ENCODE measurements at regions not wholly inside any gene's neighbourhood (a gene's known extent, or its start where the extent isn't known, plus 50 kb on each side); places are given as distances from the start of the nearest gene placed in this dataset.
A peak's percentile ranks its signal among the peaks of the same experiment; 100 is the strongest.

DNA sequence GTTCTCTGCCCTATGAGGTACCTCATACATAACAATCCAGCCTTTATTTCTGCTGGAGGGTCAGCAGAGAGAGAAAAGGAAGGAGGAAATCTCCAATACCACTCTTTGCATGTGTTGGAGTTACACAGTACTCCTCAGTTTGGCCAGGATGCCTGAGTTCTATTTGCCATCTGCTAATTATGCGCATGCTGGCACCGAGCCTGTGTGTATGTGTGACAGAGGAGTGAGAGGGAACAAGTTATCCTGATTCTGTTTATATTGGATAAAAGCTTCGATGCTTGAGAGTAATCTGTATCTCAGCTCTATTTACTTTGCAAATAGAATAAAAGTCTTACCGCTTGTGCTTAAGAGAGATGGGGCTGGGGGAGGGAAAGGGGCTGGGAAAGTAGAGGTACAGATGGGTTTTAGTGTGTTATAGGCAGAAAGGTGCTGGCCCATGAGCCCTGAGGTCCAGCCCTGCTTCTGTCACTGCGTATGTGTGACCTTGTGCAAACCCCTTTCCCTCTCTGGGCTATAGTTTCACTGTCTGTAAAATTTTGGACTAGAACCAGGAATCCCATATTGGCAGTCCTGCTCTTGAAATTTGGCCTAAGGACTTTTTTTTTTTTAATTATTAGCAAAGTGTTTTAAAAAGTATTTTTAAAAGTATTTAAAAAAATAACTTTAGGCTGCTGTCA is 54.5 kb upstream of the PLXNA2 start:
- ATAC-seq: no peak
- peak; percentile 66 for DNase-seq (ENCODE audit: missing footprints)
- intact Hi-C loops (cut with DNase I): no loop called here

DNA sequence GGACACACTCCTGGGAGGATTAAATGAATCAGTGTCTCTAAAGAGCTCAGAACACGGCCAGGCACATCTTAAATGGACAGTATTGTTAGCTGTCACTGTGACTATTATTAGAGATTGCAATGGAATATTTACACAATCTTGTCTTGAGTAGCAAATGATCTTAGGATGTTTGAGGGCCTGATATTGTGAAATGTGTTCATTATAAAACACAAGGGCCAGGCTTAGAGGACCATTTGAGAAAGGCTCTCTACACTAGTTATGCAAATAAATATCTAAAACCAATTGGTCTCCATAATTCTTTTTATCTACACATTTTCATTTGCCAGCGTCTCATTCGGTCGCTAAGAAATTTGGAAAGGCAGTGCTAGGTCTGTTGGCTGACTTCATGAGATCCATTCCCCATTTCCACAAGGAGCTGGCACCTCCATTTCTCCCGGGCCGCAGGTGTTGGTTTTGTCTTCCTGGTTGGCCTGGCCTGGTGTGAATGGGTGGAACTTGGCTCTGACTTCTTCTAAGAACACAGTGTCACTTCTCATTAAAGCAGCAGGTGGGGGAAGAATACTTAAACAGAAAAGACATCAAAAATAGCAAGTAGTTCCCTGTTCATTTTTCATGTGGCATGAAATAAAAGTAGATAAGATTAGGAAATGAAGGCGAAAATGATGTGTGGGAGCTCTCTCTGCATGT is 56.0 kb upstream of the PLXNA2 start:
- DNase-seq (ENCODE audit: missing footprints): no peak
- intact Hi-C loops (cut with DNase I): no loop called here
- no peak for ATAC-seq

DNA sequence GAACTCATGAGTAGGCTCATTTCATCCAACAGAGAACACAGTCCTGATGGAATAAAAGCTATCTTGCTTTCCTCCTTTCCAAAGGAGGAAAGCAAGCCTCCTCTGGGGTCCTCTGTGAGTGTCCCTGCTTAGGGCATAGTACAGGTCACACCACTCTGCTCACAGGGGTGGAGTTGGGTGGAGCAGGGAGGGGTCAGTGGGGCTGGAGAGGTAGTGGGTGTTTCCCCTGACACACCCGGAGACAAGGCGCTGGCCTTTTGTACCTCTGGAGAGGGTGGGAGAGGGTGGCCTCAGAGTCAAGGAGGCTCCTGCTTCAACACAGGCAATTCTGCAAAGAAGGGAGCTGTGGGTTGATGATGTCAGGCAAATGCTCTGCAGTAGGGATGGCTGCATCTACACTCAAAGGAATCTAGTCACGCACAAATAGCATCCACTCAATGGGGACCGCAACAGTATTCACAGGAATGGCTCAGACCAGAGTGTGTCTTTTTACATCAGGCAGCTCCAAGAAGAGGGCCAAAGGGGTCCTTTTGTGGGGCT is 58.6 kb upstream of the PLXNA2 start:
- intact Hi-C loops (cut with DNase I): no loop called here
- ATAC-seq: no peak

DNA sequence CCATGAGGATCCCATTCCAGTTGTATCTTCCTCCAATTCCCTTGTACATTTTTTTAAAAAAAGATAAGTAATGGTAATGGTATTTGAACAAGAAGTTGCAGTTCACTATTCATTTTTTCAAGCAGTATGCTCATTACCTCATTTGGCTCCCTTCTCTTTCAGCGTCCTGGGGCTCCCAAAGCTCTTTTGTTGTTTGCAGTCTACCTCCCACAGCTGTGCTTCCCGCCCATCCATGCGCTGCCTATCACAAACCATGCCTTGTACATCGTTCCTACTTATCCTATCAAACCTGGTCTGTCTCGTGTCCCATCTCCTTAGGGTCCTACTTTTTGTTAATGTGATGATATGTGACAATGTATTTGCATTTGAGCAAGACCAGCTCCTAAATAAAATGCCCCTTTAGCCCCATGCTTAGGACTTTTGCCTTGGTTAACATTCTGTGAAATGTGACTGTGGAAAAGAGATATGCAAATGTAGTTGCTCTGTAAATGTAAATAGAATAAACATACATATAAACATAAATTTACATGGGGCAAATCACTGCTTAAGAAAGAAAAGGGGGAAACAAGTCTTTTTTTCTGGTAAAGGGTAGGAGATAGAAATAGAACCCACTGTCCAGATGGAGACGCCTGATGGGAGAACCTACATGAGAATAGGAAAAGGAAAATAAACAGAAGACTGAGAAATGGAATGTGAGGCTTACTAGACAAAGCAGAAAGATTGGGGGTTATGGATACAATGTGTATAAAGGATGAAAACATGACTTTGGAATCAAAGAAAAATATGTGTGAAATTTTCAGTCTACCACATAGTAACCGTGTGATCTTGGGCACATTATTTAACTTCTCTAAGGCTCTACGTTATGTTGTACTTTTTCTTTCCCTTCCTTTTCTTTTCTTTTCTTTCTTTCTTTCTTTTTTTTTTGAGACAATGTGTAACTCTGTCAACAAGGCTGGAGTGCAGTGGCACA is 59.8 kb upstream of the PLXNA2 start:
- DNase-seq (ENCODE audit: missing footprints) (no peak), ATAC-seq (no peak)
- intact Hi-C loops (cut with DNase I): no loop called here

More for the DNA sequence above, 58.6 kb upstream of the PLXNA2 start:
- no peak for DNase-seq (ENCODE audit: missing footprints)

DNA sequence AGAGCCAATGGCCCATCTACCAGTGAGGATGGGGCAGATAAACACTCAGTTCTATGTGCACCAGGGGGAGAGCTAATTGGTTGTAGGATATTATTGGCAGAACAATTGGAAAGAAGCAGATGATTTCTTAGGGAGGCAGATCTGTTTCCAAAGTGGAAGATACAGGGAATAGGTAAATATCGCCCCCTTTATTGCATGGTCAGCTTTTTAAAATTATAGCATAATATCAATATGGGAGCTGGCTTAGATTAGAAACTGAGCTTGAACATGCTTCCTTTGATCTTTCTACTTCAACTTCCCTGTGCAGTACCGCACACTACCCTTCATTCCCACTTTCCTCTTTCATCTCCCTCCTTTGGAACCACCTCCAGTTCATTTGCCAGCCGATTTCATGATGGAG is 64.0 kb upstream of the PLXNA2 start:
- intact Hi-C loops (cut with DNase I): no loop called here
- no peak for ATAC-seq
- no peak for DNase-seq (ENCODE audit: missing footprints)

DNA sequence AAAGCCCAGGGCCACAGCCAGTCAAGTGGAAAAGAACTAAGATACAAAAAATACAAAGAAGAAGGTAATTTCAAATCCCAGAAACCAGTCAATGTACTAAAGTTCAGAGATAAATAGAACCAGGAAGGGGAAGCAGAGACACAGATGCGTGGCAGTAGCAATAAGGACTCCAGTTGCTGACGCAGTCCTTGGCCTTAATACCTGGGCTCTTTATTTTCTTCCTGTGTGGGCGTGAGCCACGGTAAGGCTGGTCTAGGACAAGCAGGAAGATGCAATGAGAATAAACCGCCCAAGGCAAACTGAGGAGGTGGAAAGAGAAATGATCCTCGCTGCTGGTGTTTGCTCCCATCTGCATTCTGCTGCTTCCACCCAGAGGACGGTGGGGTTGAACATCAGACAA is 65.6 kb upstream of the PLXNA2 start:
- ATAC-seq (no peak), DNase-seq (ENCODE audit: missing footprints) (no peak)
- intact Hi-C loops (cut with DNase I): no loop called here

DNA sequence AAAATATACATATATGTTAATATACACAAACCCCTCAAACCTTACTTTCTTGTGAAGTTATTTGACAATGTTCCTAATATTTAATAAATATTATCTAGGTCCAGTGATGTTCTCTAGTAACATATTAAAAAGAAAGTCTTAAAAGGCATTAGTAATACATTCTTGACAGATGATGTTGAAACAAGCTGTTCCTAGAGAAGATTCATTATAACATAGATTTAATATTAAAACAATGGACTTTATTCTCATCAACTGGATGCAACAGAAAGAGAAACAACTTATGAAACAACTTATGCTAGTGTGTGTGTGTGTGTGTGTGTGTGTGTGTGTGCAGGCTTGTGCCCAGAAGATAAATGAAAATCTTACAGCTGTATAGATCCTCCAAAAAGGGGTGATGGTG is 68.5 kb upstream of the PLXNA2 start:
- DNase-seq (ENCODE audit: missing footprints): no peak
- intact Hi-C loops (cut with DNase I): no loop called here
- no peak for ATAC-seq

DNA sequence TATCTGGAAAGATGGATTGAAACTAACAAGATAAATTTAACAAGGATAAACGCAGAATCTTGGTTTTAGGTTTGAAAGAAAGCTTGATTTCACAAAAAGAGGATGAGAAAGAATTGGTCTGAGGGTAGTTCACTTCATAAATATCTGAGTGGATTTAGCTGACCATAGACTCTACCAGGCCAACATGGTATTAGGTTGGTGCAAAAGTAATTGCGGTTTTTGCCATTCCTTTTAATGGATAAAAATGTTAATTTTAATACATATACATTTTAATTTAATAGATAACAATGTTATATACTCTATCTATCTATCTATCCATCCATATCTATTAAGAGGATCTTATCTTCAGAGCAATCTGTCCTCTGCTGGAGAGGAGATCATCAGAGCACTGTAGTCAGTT is 70.2 kb upstream of the PLXNA2 start:
- no peak for DNase-seq (ENCODE audit: missing footprints)
- intact Hi-C loops (cut with DNase I): no loop called here
- no peak for ATAC-seq

DNA sequence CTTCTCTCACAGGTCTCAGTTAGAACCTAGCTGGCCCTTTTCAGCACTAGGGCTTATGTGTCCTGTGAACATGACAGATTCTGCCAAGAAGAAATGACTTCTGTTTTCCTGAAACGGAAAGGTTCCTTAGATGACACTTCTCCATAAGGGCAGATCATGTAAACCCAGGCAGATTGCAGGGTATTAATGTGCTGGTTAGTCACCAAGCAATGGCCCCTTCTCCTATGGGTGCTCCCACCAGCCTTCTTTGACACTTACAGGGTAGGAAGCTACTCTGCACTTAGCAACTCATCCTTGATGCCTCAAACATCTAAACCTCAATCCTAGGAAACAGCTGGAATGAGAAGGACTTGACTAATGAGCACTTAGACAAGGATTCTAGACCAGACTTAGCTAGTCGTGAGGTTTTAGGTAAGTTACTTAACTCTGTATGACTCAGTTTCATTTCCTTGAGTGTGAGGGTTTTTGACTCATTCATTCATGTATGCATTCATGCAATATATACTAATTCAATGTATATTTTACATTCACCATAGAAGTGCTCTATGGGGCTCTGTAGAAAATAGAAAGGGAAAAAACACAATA is 74.1 kb upstream of the PLXNA2 start:
- intact Hi-C loops (cut with DNase I): no loop called here
- no peak for DNase-seq (ENCODE audit: missing footprints)
- no peak for ATAC-seq

DNA sequence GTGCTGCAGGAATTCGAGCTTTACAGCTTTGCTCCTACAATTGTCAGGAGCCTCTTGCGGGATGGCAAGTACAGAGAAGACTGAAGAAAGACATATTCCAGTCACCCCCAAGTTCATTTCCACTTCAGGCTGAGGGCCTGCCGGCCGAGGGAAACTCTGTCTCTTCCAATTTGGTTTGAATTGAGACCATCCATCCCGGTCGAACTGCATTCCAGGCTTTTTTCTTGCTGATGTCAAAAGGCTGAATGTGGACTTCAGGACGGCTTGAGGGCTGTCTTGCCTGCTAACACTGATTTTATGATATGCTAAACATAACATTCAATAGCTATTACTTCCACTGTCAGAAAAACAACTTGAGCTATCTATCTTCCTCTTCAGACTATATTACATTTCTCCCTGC is 79.8 kb upstream of the PLXNA2 start:
- ATAC-seq: no peak
- DNase-seq (ENCODE audit: missing footprints): no peak
- intact Hi-C loops (cut with DNase I): no loop called here

DNA sequence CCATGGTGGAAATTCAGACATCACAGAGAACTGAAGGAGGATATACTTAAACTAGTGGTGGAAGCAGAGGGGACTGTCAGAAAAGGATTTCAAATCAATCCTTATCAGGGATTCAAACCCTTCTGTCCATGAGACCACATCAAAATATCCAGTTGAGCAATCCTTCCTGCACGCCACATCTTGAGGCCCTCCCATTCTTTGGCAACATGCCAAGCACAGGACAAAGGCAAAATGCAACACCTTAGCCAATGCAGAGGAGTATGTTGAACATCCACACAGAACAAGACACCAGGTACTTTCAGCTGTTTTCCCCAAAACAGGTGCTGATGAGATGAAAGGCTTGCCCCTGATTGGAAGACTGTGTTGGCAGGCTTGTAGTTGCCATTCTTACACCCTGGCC is 81.8 kb upstream of the PLXNA2 start:
- intact Hi-C loops (cut with DNase I): no loop called here
- ATAC-seq: no peak
- no peak for DNase-seq (ENCODE audit: missing footprints)

DNA sequence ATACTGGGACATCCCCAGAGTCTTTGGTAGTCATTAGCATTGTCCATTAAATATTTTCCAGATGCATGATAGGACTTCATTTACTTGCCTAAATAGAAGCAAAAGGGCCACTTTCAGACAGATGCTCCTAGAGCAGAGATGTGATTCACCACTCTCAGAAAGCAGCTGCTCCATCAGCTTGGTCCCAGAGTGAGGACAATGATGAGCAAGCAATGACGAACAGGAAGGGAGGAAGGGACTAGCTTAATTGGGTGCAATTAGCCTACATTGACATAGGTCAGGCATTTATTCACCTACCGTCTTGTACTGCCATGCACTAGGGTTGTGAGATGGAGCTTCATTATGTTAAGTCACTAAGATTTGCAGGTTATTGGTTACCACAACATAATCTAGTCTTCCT is 85.1 kb upstream of the PLXNA2 start:
- intact Hi-C loops (cut with DNase I): no loop called here
- no peak for ATAC-seq

DNA sequence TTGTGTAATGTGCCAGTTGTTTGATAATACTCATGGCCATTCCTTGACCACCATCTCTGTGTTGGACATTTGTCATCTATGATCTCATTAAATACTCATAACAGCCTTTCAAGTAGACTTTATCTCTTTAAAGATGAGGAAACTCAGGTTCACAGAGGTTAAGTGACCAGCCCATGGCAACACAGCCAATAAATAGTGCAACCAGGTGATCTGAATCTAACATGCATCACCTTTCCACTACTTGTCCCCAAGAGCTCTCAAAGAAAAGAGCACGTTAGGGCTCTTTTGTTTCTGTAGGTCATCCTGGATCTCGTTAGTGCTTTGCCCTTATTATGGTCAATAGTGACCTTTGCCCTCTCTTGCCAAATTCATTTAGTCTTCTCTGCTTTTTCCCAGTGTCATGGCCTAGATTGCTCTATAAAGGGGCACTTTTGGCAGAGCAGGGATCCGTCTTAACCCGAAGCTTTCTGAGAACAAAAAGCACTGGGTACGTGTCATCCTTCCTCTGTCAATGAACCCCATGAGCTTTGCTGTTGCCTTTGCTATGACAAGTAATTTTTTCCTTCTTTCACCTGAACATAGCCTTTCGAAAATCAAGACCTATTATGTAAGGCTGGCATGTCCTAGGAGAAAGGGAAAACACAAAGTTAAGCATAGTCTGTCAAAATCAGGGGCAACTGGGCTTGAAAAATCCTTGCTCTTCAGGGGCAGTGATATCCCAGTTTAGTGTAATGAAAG is 88.0 kb upstream of the PLXNA2 start:
- DNase-seq (ENCODE audit: missing footprints) (no peak), ATAC-seq (no peak)
- intact Hi-C loops (cut with DNase I): no loop called here

More for the DNA sequence above, 85.1 kb upstream of the PLXNA2 start:
- DNase-seq (ENCODE audit: missing footprints): no peak

DNA sequence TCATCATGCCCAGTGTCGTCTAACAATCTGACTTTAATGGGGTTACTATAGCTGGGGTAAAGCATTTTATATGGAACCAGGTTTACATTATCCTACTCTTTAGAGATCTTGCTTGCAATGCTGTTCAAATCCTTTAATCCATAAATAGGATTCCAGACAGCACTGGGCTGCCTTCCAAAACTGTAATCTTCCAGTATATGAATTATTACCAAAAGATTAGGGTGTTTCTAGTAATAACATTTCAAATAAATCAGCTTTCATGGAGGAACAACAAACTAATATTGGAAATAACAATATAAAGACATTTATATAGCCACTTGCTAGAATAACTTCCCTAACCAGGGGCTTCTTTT is 88.6 kb upstream of the PLXNA2 start:
- no peak for DNase-seq (ENCODE audit: missing footprints)
- intact Hi-C loops (cut with DNase I): no loop called here
- no peak for ATAC-seq

DNA sequence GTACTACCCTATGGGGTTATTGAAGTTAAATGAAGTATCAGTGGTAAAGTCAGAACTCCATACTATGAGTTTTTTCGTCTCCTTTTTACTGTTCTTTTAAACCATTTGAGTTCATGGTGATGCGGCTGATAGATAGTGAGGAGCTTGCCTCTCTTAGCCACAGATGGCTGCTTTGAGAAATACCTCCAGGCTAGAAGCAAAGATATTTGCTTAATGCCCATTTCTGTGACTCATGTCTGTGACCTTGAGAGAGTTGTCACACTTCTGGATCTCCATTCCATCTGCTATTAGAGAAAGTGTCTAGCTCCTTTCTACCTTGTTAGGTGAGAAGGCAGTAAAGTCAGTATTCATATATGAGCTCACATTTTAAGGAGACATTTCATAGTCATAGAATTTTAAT is 89.5 kb upstream of the PLXNA2 start:
- intact Hi-C loops (cut with DNase I): no loop called here
- no peak for ATAC-seq
- no peak for DNase-seq (ENCODE audit: missing footprints)

DNA sequence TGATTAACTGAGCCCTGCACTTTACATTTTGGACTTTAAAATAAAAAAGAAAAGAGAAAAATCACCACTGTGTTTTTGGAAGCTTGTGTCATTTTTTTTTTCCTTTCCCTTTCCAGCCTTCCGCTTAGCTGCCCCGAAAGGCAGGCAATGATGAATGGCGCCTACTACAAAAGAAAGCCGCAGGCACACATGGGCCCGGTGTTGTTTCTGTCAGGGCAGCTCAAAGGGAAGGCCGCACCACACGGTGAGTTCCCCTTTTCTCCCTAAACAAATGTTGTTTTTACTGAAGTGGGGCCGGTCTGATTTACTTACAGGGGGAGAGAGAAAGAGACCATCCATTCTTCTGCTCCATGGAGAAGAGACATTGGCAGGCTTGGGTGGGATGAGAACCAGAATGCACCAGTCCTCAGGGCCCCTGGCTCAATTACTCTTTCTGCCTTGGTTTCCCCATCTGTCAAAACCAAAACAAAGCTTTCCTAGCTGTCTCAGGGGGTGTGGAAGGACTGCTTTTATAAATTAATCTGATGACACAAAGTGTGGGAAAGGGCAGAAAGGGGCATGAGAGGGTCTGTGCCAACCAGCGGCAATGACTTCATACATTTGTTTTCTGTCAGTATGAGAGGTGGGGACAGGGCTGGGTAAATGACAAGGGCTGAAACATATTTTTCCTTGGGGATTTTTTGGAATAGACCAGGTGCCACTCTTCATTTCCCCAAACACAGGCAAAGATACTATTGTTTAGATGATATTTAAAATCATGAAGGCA is 91.4 kb upstream of the PLXNA2 start:
- intact Hi-C loops (cut with DNase I): no loop called here
- ATAC-seq: no peak
- no peak for DNase-seq (ENCODE audit: missing footprints)

DNA sequence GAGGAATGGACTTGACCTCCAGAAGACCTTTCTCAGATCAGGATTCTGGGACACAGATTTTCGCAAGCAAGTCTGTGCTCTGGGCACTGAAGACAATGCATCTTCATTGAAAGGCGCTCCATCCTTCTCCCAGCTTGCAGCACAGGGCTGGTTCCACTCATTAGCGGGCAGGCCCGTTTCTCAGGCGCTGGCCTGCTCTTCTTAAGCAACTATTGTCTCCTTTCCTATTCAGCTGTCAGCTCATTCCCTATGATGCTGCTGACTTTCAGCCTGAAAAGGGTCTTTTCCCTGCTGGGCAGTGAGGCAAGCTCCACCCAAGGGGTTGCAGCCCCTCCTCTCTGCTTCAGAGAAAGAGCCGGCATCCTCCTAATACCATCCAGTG is 91.9 kb upstream of the PLXNA2 start:
- no peak for ATAC-seq
- no peak for DNase-seq (ENCODE audit: missing footprints)
- intact Hi-C loops (cut with DNase I): no loop called here

DNA sequence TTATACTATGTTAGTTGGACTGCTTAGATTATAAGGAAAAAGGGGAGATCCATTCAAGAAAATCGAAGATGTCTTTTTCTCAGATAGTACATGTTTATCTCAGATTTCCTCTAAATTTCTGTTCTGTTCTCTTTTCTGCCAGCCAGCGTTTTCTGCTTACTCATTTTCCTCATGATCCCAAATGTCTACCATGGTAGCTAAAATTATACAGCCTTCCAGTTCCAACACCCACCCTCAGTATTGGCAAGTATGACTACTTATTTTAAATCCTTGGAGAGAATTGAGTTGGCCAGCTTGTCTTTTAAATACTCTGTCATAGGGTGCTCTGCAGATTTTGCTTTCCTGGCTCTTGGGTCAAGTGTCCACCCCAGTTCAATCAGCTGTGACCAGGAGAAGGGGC is 95.7 kb upstream of the PLXNA2 start:
- DNase-seq (ENCODE audit: missing footprints): no peak
- no peak for ATAC-seq
- intact Hi-C loops (cut with DNase I): no loop called here
